GM12878 (cell line): ENCODE measurements at regions not wholly inside any gene's neighbourhood (a gene's known extent, or its start where the extent isn't known, plus 50 kb on each side); places are given as distances from the start of the nearest gene placed in this dataset.
"Not testable (repeated sequence)": the region's sequence is repeated elsewhere in the genome, so short reads cannot be mapped to it uniquely, and the experiment has no call there.

Experiments used
- ATAC-seq: fragments of 200-7000 bp; cut with Tn5 transposase; 3 replicates; pipeline ENCODE4 v1.9.1; 2020; ENCODE audit warnings: mild to moderate bottlenecking, moderate library complexity
- BruUV-seq: library from RNA; stranded (reverse); fragments of 400-500 nt; replicated peaks from 2 replicates; lab custom pipeline; 2021; lab: Mats Ljungman, UMichigan
- CTCF ChIA-PET: fragments of 300-600 bp; sonication (Branson Sonifier 250); formaldehyde crosslinking; extraction: SDS; loops from one replicate; lab custom pipeline; 2021; ENCODE audit warnings: inconsistent platforms; lab: Yijun Ruan, JAX
- POLR2A ChIA-PET: fragments of 350-600 bp; formaldehyde crosslinking; extraction: SDS; loops from one replicate; lab custom pipeline; 2021; ENCODE audit warnings: inconsistent platforms; lab: Charles Lee
- RAD21 ChIA-PET: fragments of 300-600 bp; sonication (Branson Sonifier 250); formaldehyde crosslinking; loops from one replicate; lab custom pipeline; 2023; ENCODE audit warnings: antibody characterized with exemption; ENCODE audit not compliant: unreplicated experiment; lab: Charles Lee
- SMC1A ChIA-PET: fragments of 300-600 bp; sonication (Branson Sonifier 250); formaldehyde crosslinking; loops from one replicate; lab custom pipeline; 2023; ENCODE audit not compliant: unreplicated experiment, uncharacterized antibody; lab: Charles Lee
- DNase-seq: peaks from one replicate; pipeline ENCODE4 v3.0.0-alpha.2; 2011; ENCODE audit warnings: low read depth, low spot score
- FAIRE-seq: peaks from 3 replicates; lab custom pipeline; 2011; peaks lifted over from hg19 to GRCh38; lab: Jason Lieb, UNC
- H2AFZ ChIP-seq: 2 replicates; pipeline ENCODE4 v1.6.0; 2011; ENCODE audit warnings: low read depth, low read length, control low read depth; ENCODE audit not compliant: control insufficient read depth
- H3K27ac ChIP-seq: 2 replicates; pipeline ENCODE4 v1.5.1; 2011; ENCODE audit warnings: control low read depth; ENCODE audit not compliant: control insufficient read depth, insufficient read depth
- H3K27me3 ChIP-seq, 2 experiments: replicated peaks in 1 of 2; 2 replicates each; pipeline versions ENCODE4 v1.6.0 to v1.6.1; 2011; ENCODE audit warnings: low read length in 1 of 2; ENCODE audit not compliant: control insufficient read depth in 2 of 2, insufficient read depth in 2 of 2
- H3K36me3 ChIP-seq, 2 experiments: 2 replicates each; pipeline ENCODE4 v1.5.1; 2011; ENCODE audit warnings: low read length in 1 of 2; ENCODE audit not compliant: control insufficient read depth in 2 of 2, insufficient read depth in 2 of 2
- H3K4me1 ChIP-seq: 2 replicates; pipeline ENCODE4 v1.6.1; 2011; ENCODE audit warnings: mild to moderate bottlenecking, low read length, moderate library complexity, mixed read lengths; ENCODE audit not compliant: control insufficient read depth, insufficient read depth
- H3K4me2 ChIP-seq: 2 replicates; pipeline ENCODE4 v1.6.0; 2011; ENCODE audit warnings: control low read depth; ENCODE audit not compliant: control insufficient read depth, insufficient read depth
- H3K4me3 ChIP-seq: fragments of 200-600 bp; sonication (generic); 2 replicates; pipeline ENCODE4 v1.5.1; 2016
- H3K79me2 ChIP-seq: 2 replicates; pipeline ENCODE4 v1.6.0; 2011; ENCODE audit warnings: low read length; ENCODE audit not compliant: control insufficient read depth, insufficient read depth
- H3K9ac ChIP-seq: 2 replicates; pipeline ENCODE4 v1.8.0; 2011; ENCODE audit warnings: low read length, control low read depth, mixed read lengths; ENCODE audit not compliant: control insufficient read depth, insufficient read depth
- H3K9me3 ChIP-seq: replicated peaks from 3 replicates; pipeline ENCODE4 v1.5.1; 2011; ENCODE audit warnings: mild to moderate bottlenecking, low read length; ENCODE audit not compliant: control insufficient read depth, insufficient read depth
- H4K20me1 ChIP-seq: 2 replicates; pipeline ENCODE4 v1.6.0; 2011; ENCODE audit not compliant: control insufficient read depth, insufficient read depth
- IKZF2 ChIP-seq, 2 experiments: fragments of 450-650 bp; IDR thresholded peaks; 2 replicates each; pipeline ENCODE4 v1.6.1; 2017; ENCODE audit warnings: mild to moderate bottlenecking in 2 of 2, moderate library complexity in 2 of 2
- MYB ChIP-seq: fragments of 150-350 bp; IDR thresholded peaks from 2 replicates; pipeline ENCODE4 v1.6.1; 2014; ENCODE audit warnings: mild to moderate bottlenecking, low read depth, low read length, borderline replicate concordance
- NBN ChIP-seq: fragments of 450-650 bp; IDR thresholded peaks from 2 replicates; pipeline ENCODE4 v1.6.1; 2016
- WGBS: methylation state at CpG from one replicate; pipeline ENCODE4 v1.1.6; 2016; ENCODE audit warnings: low lambda C conversion rate; ENCODE audit not compliant: insufficient replicate concordance, insufficient coverage; ENCODE audit errors: missing lambda C conversion rate; 5-methylcytosine and 5-hydroxymethylcytosine counted together
- in situ Hi-C: fragments of 300-500 bp; cut with MboI; formaldehyde crosslinking; loops from 9 replicates; pipeline ENCODE4 v1.14.3; 2018; ENCODE audit warnings: mixed read lengths
- intact Hi-C: fragments of 100-400 bp; cut with micrococcal nuclease; formaldehyde crosslinking; loops from one replicate; pipeline ENCODE4 v1.14.2; 2022; ENCODE audit not compliant: unreplicated experiment

- intact Hi-C loops (loop anchor here (10.0 kb wide), 1 partner anchor 721 kb away; no protein-coding TSS in a partner anchor), in situ Hi-C loops (no loop called here)
- DNase-seq, result peak; percentile 33
- ChIA-PET POLR2A (interaction anchor here (0.6 to 1.2 kb wide), 2 partner anchors 10 to 203 kb away, joined by 3 read pairs; no protein-coding TSS in a partner anchor), CTCF (interaction anchor here (0.7 kb wide), 1 partner anchor 210 kb away, joined by 4 read pairs; no protein-coding TSS in a partner anchor), SMC1A (interaction anchor here (0.6 to 1.2 kb wide), 2 partner anchors 10 to 756 kb away, joined by 3 to 5 read pairs; no protein-coding TSS in a partner anchor), RAD21 (interaction anchor here (0.9 to 1.7 kb wide), 3 partner anchors 21 to 205 kb away, joined by 3 to 5 read pairs (median 3); no protein-coding TSS in a partner anchor)
- H3K27me3 ChIP-seq, result no peaks in the 10 kb centered on the region
- H3K4me1 ChIP-seq, result no peaks in the 10 kb centered on the region
- no peak overlapping the region for H3K4me2 ChIP-seq
- 82% methylated on average over 2 of the region's 2 CpGs for WGBS
- no peak overlapping the region for H3K4me3 ChIP-seq
- no peaks in the 10 kb centered on the region for H4K20me1 ChIP-seq
- H3K27ac ChIP-seq, result no peak overlapping the region
- no TSS peak for BruUV-seq
- no peaks in the 10 kb centered on the region for H3K36me3 ChIP-seq
- peak; percentile 82 for ATAC-seq
- TF ChIP-seq NBN, result 0 out of 2 replicates have a peak, but pooled peaks have one; percentile 50
- TF ChIP-seq IKZF2 (IDR thresholded peaks at IDR 0.05), result 0 out of 4 replicates have a peak, but pooled peaks of 1 of the 2 experiments have one; percentile 18
- TF ChIP-seq MYB, result no peak
- H2AFZ ChIP-seq, result no peak overlapping the region
- no peaks in the 10 kb centered on the region; the same call in 2 of the 3 replicates for H3K9me3 ChIP-seq
- H3K9ac ChIP-seq, result no peak overlapping the region
- FAIRE-seq, result no peak
- no peaks in the 10 kb centered on the region for H3K79me2 ChIP-seq
Observed at GRCh38 chr9:115416299-115416698, 298.3 kb upstream of the TNC start.

- ATAC-seq, POLR2A ChIA-PET, H3K9ac ChIP-seq, H2AFZ ChIP-seq, in situ Hi-C loops, H3K9me3 ChIP-seq, H3K4me3 ChIP-seq, FAIRE-seq, H3K27me3 ChIP-seq, RAD21 ChIA-PET, H3K36me3 ChIP-seq, BruUV-seq, H3K4me1 ChIP-seq, H3K27ac ChIP-seq, DNase-seq, H4K20me1 ChIP-seq, H3K4me2 ChIP-seq, H3K79me2 ChIP-seq: not testable (repeated sequence)
- ChIA-PET SMC1A (interaction anchor here (0.9 kb wide), 1 partner anchor 208 kb away, joined by 3 read pairs; no protein-coding TSS in a partner anchor), CTCF (interaction anchor here (0.6 kb wide), 1 partner anchor 9 kb away, joined by 3 read pairs; no protein-coding TSS in a partner anchor)
- WGBS, result 17% methylated on average over 1 of the region's 1 CpG
- intact Hi-C loops, result loop anchor here (10.0 kb wide), 1 partner anchor 723 kb away; no protein-coding TSS in a partner anchor
Observed at GRCh38 chr9:115418181-115418580, 300.2 kb upstream of the TNC start.
